NCI-H128 (cell line): ENCODE measurements at regions not wholly inside any gene's neighbourhood (a gene's known extent, or its start where the extent isn't known, plus 50 kb on each side); places are given as distances from the start of the nearest gene placed in this dataset.
"Not testable (repeated sequence)": the region's sequence is repeated elsewhere in the genome, so short reads cannot be mapped to it uniquely, and the experiment has no call there.

Experiments used
- DNase-seq: peaks from one replicate; lab custom pipeline; 2025; ENCODE audit not compliant: unreplicated experiment; lab: John Stamatoyannopoulos, UW

DNA sequence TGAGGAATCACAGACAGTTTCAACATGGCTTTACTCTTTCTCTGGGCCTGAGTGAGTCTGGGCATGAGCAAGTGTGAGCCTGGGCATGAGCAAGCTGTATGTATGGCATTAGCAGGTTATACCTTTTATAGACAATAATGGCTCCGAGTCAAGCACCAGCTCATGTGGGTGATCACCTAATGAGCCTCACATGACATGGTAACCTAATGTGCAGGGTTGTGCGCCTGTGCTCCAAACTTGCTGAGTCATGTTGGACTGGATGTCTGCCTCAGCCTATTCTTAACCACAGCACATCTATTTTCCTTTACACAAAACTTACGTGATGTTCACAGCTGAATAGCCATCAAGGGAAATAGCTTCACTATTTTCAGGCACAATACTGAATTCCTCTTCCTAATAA is 236.2 kb upstream of the NRIP1 start:
- no peak for DNase-seq

DNA sequence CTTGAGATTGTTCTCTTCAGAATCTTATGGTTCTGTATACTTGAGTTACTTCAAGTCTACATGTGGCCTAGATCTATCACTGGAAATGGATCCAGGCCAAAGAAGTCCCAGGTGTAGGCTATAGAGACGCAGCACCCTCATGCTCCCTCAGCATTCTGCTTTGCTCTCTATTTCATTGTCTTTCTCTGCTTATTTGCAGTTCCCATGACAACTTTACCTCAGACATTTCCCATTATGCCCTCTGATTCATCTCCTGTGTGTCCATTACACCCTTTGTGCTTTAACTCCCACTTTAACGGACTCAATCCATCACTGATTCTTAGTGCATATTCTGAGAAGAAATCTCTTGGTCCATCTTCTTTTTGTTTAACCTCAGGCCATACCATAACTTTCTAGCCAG is 236.9 kb upstream of the NRIP1 start:
- DNase-seq, result no peak

DNA sequence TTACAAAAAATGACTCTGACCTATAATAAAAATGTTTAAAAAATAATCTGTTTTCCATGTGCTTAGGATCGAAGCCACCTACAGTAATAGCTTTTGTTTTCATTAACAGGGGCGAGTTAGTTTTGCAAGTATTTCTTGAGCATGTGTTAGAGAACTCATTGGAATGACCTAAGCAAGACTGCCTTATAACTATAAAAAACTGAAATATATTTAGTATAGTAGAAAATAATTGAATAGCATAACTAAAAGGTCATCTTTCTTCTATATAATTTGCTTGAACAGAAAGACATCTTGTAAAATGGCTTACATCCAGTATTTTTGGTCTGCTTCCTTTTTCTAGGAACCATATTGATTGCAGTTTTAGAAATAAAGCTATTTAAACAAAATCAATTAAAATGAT is 241.5 kb upstream of the NRIP1 start:
- no peak for DNase-seq

DNA sequence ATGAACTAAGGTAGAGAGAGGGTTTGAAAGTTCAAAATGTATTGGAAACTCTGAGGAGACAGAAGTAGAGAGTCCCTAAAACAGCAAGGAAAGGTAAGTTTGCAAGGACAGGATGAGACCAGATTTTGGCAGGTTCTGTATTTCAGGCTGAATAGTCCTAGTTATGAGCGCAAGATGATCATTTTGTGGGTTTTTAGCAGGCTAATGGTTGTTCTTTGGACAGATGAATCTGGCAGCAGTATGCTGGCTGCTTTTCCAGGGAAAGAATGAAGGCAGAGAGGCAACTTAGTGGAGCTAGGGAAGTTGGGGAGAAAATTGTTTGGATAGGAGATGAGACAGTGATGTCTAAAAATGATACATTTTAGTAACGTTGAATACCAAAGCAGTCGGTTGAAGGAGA is 243.5 kb upstream of the NRIP1 start:
- no peak for DNase-seq

DNA sequence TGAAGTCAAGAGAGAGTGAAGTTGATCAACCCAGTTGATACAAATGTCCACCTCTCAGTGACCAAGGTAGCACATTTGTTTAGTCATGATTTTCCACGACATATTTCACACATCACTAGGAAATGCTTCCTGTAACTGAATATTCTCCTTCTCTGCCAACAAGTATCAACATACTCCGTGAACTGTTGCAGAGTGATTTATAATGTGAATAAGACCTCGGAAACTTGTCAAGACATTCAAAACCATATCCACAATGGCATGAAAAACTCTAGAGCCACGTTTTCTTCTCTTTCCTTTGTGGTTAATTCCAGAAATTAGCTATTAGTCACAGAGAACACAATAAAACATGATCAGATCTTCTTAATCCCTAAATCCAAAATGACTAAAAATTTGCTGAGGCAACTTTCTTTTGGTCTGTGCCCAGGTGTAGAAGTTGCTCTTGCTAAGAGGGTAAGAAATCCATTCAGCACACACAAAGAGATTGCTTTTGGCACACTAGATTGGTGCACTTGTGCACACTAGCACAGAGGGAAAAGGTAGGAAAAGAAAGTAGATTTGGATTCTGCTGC is 244.3 kb upstream of the NRIP1 start:
- DNase-seq, result no peak

- no peak for DNase-seq
Measured at GRCh38 chr21:15309721-15310120, 244.9 kb upstream of the NRIP1 start.

DNA sequence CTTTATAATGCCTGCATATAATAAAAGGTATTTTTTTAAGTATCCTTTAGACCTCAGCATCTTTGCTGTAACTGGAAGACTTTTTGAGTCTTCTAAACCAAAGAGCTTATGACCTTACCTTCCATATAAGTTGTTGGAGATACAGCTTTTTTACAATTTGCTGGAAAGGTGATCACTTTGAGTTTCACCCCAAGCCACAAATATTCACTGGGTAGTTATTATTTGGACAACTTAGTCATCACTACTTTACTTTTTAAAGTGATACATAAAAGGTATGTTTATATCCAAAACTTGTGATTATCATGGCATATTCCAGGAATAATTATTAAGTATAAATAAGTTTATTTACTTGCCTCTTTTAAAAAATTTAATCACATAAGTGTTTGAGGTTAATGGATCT is 246.7 kb upstream of the NRIP1 start:
- DNase-seq, result no peak

GRCh38 chr21:15317034-15317433 is 252.2 kb upstream of the NRIP1 start:
- not testable (repeated sequence) for DNase-seq

DNA sequence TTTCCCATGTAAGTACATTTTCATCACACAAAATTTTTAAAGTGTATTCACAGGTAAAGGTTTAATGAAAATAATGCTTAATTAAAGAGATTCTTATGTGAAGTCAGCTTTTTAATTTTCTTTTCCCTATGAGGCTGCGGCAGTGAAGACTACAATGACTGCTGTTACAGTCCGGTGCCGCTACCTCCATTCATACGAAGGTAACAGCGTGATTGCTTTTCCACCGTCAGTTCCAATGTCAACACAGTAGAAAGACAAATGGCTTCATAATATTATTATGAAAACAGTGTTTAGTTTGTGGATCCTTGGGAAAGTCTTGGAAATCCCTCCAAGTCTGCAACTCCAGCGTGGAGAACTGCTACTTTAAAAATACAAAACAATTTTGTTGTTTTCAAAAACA is 254.9 kb upstream of the NRIP1 start:
- DNase-seq, result no peak

DNA sequence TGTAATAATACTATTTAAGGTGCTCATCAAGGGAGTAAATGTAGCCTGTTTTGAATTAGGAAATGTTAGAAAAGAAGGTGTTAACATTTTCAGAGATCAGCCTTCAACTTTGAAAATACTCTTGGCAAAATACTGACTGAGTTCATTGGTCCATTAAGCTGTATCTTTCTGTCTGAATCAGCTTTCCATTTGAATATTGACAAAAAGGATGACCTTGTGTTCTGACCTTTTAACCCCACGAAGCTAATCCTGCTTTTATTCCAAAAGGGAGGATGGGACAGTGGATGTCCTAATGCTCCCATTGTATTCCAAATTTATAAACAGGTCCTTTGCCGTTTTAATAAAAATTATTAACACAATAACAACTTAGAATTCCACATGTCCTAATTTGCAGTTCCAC is 259.7 kb upstream of the NRIP1 start:
- DNase-seq, result no peak

- no peak for DNase-seq
Measured at GRCh38 chr21:15326032-15326867, 261.4 kb upstream of the NRIP1 start.

DNA sequence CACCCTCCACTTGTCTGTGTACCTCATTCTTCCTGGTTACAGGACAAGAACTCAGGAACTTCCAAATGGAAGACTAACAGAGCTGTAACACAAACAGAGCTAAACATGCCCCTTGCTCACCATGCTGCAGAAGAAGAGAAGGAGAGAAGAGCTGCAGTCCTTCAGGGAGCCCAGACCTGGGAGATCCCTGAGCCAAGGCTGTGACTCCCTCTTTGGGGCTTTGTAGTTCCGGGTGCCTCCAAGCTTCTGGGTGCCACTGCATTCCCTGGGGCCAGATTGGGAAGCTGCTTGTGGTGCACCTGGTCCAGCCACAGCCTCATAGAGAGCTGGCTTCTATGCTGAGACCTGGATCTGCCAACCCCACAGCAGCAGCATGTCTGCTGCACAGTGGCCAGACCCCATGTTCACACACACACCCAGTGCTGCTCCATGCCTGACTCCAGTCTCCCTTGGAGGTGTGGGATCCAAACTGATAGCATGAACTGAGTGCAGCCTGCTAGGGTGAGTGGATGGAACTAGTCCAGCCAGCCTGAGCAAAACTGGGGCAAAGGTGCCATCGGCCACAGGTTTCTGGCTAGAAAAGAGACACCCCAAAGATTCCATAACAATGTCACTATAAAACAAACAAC is 263.0 kb upstream of the NRIP1 start:
- no peak for DNase-seq

GRCh38 chr21:15329191-15329590 is 264.4 kb upstream of the NRIP1 start:
- DNase-seq, result no peak

- no peak for DNase-seq
Measured at GRCh38 chr21:15330872-15331271, 266.1 kb upstream of the NRIP1 start.

- DNase-seq, result no peak
Measured at GRCh38 chr21:15332572-15332971, 267.8 kb upstream of the NRIP1 start.

GRCh38 chr21:15333136-15333710 is 268.4 kb upstream of the NRIP1 start:
- no peak for DNase-seq

DNA sequence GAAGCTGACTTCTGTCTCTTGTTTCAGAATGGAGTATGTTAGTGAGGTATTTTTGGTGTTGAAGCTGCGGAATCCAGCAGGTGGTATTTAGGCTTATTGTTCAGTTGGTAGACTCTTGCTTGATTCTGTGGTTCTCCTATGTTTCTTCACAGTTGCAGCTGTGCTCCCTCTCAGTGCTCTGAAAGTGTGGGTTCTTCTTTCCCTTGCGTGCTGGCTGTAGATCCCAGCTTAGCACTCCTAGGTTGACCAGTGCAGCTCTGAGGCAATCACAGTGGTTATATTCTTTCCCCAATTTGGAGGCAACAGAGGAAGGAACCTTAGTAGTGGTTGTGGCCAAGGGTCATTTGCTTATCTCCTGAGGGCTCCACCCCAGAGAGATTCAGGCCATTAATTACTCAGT is 269.2 kb upstream of the NRIP1 start:
- no peak for DNase-seq

DNA sequence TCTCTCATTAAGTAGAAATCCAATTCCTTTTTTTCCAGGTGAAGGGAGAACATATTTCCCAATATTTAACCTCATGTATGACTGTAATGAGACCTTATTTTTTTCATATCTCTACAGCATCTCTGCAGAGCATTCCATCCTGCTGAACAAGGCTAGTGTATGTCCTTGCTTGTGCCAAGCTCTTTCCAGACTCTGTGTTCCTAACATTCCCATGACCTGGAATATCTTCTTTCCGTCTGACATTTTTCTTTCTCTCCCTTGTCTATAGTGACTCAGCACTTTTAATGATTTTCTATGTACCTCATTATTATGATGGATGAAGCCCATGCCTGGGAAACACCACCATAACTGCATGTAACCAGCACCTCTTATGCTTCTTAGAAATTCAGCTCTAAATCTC is 278.3 kb upstream of the NRIP1 start:
- no peak for DNase-seq

DNA sequence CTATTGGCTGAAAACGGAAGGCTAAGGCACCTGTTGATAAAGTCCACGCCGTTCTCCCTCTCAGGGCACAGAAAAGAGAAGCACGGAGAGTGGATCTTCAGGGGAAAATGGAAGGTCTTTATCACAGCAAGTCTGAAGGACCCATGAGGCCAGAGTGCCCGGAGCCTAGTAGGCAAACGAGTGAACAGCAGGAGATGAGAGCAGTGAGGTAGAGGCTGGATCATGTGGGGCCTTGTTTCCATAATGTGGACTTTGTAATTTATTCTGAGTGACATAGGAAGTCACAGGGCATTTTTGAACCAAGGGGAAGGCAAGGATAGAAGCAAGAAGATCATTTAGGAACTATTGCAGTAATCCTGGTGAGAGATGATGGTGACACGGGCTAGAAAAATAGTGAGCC is 287.2 kb upstream of the NRIP1 start:
- DNase-seq, result no peak

GRCh38 chr21:15353546-15353945 is 288.7 kb upstream of the NRIP1 start:
- no peak for DNase-seq

DNA sequence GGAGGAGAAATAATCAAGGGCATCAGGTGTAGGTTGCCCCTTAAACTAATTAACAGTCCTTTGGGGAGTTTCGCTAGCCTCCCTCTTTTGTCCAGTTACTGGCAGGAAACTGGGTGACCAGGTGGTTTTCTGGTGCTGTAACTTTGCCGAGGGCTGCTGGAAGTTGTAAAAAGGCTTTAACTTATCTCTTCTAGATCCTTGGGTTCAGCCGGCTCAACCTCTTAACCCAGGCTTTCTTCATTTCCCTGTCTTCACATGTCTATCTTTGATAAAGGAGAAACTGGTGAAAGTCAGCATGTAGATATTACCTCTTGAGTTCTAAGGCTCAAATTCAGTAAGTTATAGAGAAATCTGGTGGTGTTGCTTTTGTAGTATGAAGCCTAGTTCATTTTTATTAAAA is 289.7 kb upstream of the NRIP1 start:
- no peak for DNase-seq

DNA sequence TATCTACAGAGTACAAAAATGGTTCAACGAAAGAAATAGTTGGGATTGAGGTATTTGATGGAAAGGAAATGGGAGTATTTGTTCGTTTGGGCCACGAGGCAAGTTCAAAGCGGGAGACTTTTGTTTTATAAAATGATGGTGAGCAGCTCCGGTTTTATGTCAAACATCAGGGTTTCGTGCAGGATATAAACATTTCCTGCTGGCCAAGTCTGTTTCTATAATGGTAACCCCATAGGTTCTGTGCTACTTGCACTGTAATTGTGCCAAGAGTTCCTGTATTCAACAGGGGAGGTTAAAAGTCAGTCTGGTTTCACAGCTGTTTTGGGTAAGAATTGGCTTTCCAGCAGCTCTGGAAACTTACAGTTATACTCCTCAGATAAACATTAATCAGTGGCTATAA is 290.3 kb upstream of the NRIP1 start:
- no peak for DNase-seq
